Kidney epithelial cell (primary cell): ENCODE measurements at regions not wholly inside any gene's neighbourhood (a gene's known extent, or its start where the extent isn't known, plus 50 kb on each side); places are given as distances from the start of the nearest gene placed in this dataset.
A peak's percentile ranks its signal among the peaks of the same experiment; 100 is the strongest.

Experiments used
- DNase-seq: peaks from one replicate; pipeline ENCODE4 v3.0.0-alpha.2; 2010; ENCODE audit warnings: low read depth
- H3K27me3 ChIP-seq: 2 replicates; pipeline ENCODE4 v1.6.0; 2011; ENCODE audit warnings: low read length; ENCODE audit not compliant: control insufficient read depth, insufficient read depth
- H3K36me3 ChIP-seq: 2 replicates; pipeline ENCODE4 v1.5.1; 2011; ENCODE audit warnings: low read length; ENCODE audit not compliant: control insufficient read depth, insufficient read depth
- H3K4me3 ChIP-seq: 2 replicates; pipeline ENCODE4 v1.5.1; 2011; ENCODE audit warnings: low read depth, mild to moderate bottlenecking, control low read depth, low read length
- CTCF ChIP-seq: IDR thresholded peaks from 2 replicates; pipeline ENCODE4 v1.5.1; 2011; ENCODE audit warnings: mild to moderate bottlenecking, moderate library complexity, low read length, control low read depth, inconsistent platforms; ENCODE audit not compliant: insufficient read depth, poor library complexity, severe bottlenecking

GRCh38 chr13:42707586-42707985, 73.8 kb upstream of the FAM216B start:
- no peak for TF ChIP-seq CTCF
- Histone ChIP-seq H3K4me3 (no peak overlapping the region), H3K36me3 (no peaks in the 10 kb centered on the region), H3K27me3 (no peaks in the 10 kb centered on the region)
- peak; percentile 7 for DNase-seq

GRCh38 chr13:42708391-42708790, 73.0 kb upstream of the FAM216B start:
- Histone ChIP-seq H3K27me3 (no peaks in the 10 kb centered on the region), H3K36me3 (no peaks in the 10 kb centered on the region), H3K4me3 (no peak overlapping the region)
- no peak for DNase-seq
- TF ChIP-seq CTCF: no peak

- Histone ChIP-seq H3K36me3 (no peaks in the 10 kb centered on the region), H3K4me3 (no peak overlapping the region), H3K27me3 (no peaks in the 10 kb centered on the region)
- TF ChIP-seq CTCF: no peak
- DNase-seq: no peak
Observed at GRCh38 chr13:42709276-42709675, 72.1 kb upstream of the FAM216B start.

GRCh38 chr13:42715909-42716308, 65.5 kb upstream of the FAM216B start:
- TF ChIP-seq CTCF: no peak
- no peaks in the 10 kb centered on the region for H3K36me3 ChIP-seq
- no peaks in the 10 kb centered on the region for H3K27me3 ChIP-seq
- no peak overlapping the region for H3K4me3 ChIP-seq
- no peak for DNase-seq

- Histone ChIP-seq H3K27me3 (no peaks in the 10 kb centered on the region), H3K4me3 (no peak overlapping the region), H3K36me3 (no peaks in the 10 kb centered on the region)
- no peak for TF ChIP-seq CTCF
- DNase-seq: no peak
Observed at GRCh38 chr13:42717176-42717575, 64.2 kb upstream of the FAM216B start.

- no peaks in the 10 kb centered on the region for H3K27me3 ChIP-seq
- peak; percentile 38 for DNase-seq
- no peaks in the 10 kb centered on the region for H3K36me3 ChIP-seq
- TF ChIP-seq CTCF: no peak
- no peak overlapping the region for H3K4me3 ChIP-seq
Observed at GRCh38 chr13:42720113-42720857, 61.1 kb upstream of the FAM216B start.
